Endothelial cell of umbilical vein (primary cell): ENCODE measurements at regions not wholly inside any gene's neighbourhood (a gene's known extent, or its start where the extent isn't known, plus 50 kb on each side); places are given as distances from the start of the nearest gene placed in this dataset.

ENCODE experiments used
- BruUV-seq: library from RNA; stranded (reverse); fragments of 400-500 nt; replicated peaks from 2 replicates; lab custom pipeline; 2021; lab: Mats Ljungman, UMichigan
- CTCF ChIA-PET: fragments of 300-600, 350-600 bp; sonication (Branson Sonifier 250); formaldehyde crosslinking; loops from one replicate; lab custom pipeline; 2021; ENCODE audit warnings: antibody characterized with exemption, inconsistent platforms; lab: Charles Lee
- POLR2A ChIA-PET: fragments of 300-600, 350-600 bp; sonication (Branson Sonifier 250); formaldehyde crosslinking; loops from one replicate; lab custom pipeline; 2021; ENCODE audit warnings: antibody characterized with exemption, inconsistent platforms; lab: Charles Lee
- DNase-seq: peaks from one replicate; pipeline ENCODE4 v3.0.0-alpha.2; 2011; ENCODE audit warnings: low read depth, low spot score
- FAIRE-seq: peaks from 2 replicates; lab custom pipeline; 2011; peaks lifted over from hg19 to GRCh38; lab: Jason Lieb, UNC
- H2AFZ ChIP-seq: 2 replicates; pipeline ENCODE4 v1.6.0; 2012; ENCODE audit warnings: low read depth, low read length, control low read depth, inconsistent platforms
- H3K27ac ChIP-seq: 2 replicates; pipeline ENCODE4 v1.5.1; 2011; ENCODE audit warnings: low read depth, mild to moderate bottlenecking, control low read depth, low read length, moderate library complexity; ENCODE audit not compliant: insufficient read depth
- H3K27me3 ChIP-seq, 2 experiments: 2 replicates each; pipeline versions ENCODE4 v1.6.0 to v1.6.1; 2011; ENCODE audit warnings: low read length in 2 of 2, mixed read lengths in 1 of 2; ENCODE audit not compliant: control insufficient read depth in 2 of 2, insufficient read depth in 2 of 2
- H3K36me3 ChIP-seq, 2 experiments: 2 replicates in 1 of 2; 3 replicates in 1 of 2; pipeline ENCODE4 v1.5.1; 2011; ENCODE audit warnings: low read length in 2 of 2, mild to moderate bottlenecking in 1 of 2, moderate library complexity in 1 of 2; ENCODE audit not compliant: control insufficient read depth in 2 of 2, insufficient read depth in 2 of 2; ENCODE audit errors: extremely low read depth in 1 of 2
- H3K4me1 ChIP-seq: 3 replicates; pipeline ENCODE4 v1.5.1; 2011; ENCODE audit warnings: mild to moderate bottlenecking, low read length; ENCODE audit not compliant: control insufficient read depth, insufficient read depth; ENCODE audit errors: extremely low read depth
- H3K4me2 ChIP-seq: 2 replicates; pipeline ENCODE4 v1.6.1; 2011; ENCODE audit warnings: low read length, control low read depth, mixed read lengths; ENCODE audit not compliant: insufficient read depth
- H3K4me3 ChIP-seq, 3 experiments: fragments of 200-600 bp in 1 of 3; sonication (generic), shearing (Covaris generic) in 1 of 3; replicated peaks in 1 of 3; 2 replicates each; pipeline ENCODE4 v1.5.1; 2011 to 2016; ENCODE audit warnings: control low read depth in 3 of 3, low read length in 3 of 3, mild to moderate bottlenecking in 2 of 3, inconsistent platforms in 1 of 3, low read depth in 1 of 3, moderate library complexity in 1 of 3; ENCODE audit not compliant: insufficient read depth in 1 of 3
- H3K79me2 ChIP-seq: 2 replicates; pipeline ENCODE4 v1.6.0; 2012; ENCODE audit warnings: low read length, inconsistent platforms; ENCODE audit not compliant: control insufficient read depth, insufficient read depth
- H3K9ac ChIP-seq: replicated peaks from 2 replicates; pipeline ENCODE3; 2011; ENCODE audit warnings: low read length, control low read depth; ENCODE audit not compliant: insufficient read depth; ENCODE audit errors: extremely low read depth
- H3K9me1 ChIP-seq: replicated peaks from 3 replicates; pipeline ENCODE4 v1.6.0; 2011; ENCODE audit warnings: mild to moderate bottlenecking, low read length; ENCODE audit not compliant: control insufficient read depth, insufficient read depth; ENCODE audit errors: extremely low read depth
- H3K9me3 ChIP-seq: replicated peaks from 2 replicates; pipeline ENCODE4 v1.5.1; 2012; ENCODE audit warnings: low read length, inconsistent platforms; ENCODE audit not compliant: control insufficient read depth, insufficient read depth
- H4K20me1 ChIP-seq: replicated peaks from 2 replicates; pipeline ENCODE3; 2011; ENCODE audit warnings: mild to moderate bottlenecking, low read length; ENCODE audit not compliant: control insufficient read depth, insufficient read depth; ENCODE audit errors: extremely low read depth
- CTCF ChIP-seq, 2 donors: IDR thresholded peaks; 1 replicate in 1 of 2; 2 replicates in 1 of 2; pipeline ENCODE4 v1.5.1; 2011; ENCODE audit warnings: low read length in 2 of 2, mild to moderate bottlenecking in 2 of 2, moderate library complexity in 2 of 2, control low read depth in 1 of 2, inconsistent platforms in 1 of 2, low read depth in 1 of 2; ENCODE audit not compliant: insufficient read depth in 1 of 2; ENCODE audit errors: extremely low read depth in 1 of 2
- EZH2 ChIP-seq: IDR thresholded peaks from 2 replicates; pipeline ENCODE4 v1.6.1; 2012; ENCODE audit warnings: borderline replicate concordance, low read depth, mild to moderate bottlenecking, moderate library complexity, low read length, inconsistent platforms; ENCODE audit not compliant: severe bottlenecking
- FOS ChIP-seq: IDR thresholded peaks from 2 replicates; pipeline ENCODE4 v1.6.1; 2011; ENCODE audit warnings: mild to moderate bottlenecking, low read length, moderate library complexity, borderline replicate concordance; ENCODE audit not compliant: insufficient read depth
- GATA2 ChIP-seq: IDR thresholded peaks from 2 replicates; pipeline ENCODE4 v1.7.0; 2011; ENCODE audit warnings: low read depth, mild to moderate bottlenecking, moderate library complexity, mixed read lengths, low read length; ENCODE audit not compliant: insufficient read length, insufficient read depth
- JUN ChIP-seq: IDR thresholded peaks from 2 replicates; pipeline ENCODE4 v1.6.1; 2011; ENCODE audit warnings: borderline replicate concordance, low read depth; ENCODE audit not compliant: insufficient read length, insufficient read depth
- MAX ChIP-seq: IDR thresholded peaks from 2 replicates; pipeline ENCODE4 v1.6.1; 2011; ENCODE audit not compliant: insufficient read depth, insufficient read length
- MYC ChIP-seq: IDR thresholded peaks from one replicate; pipeline ENCODE4 v1.6.1; 2011; ENCODE audit warnings: mild to moderate bottlenecking, low read depth, low read length
- POLR2A ChIP-seq: IDR thresholded peaks from 2 replicates; pipeline ENCODE4 v1.6.1; 2012; ENCODE audit warnings: low read depth, mild to moderate bottlenecking, control low read depth, low read length
- POLR2AphosphoS5 ChIP-seq: IDR thresholded peaks from 2 replicates; pipeline ENCODE4 v1.6.1; 2012; ENCODE audit warnings: low read depth, mild to moderate bottlenecking, control low read depth, low read length, moderate library complexity; ENCODE audit not compliant: insufficient read depth
- dilution Hi-C: fragments of 300-500 bp; cut with MboI; formaldehyde crosslinking; loops from one replicate; pipeline ENCODE4 v1.15.0; 2019; ENCODE audit warnings: low sequenced_read_pairs; ENCODE audit not compliant: extremely low pct_ligation_motif_present
- intact Hi-C: fragments of 100-400 bp; cut with micrococcal nuclease; formaldehyde crosslinking; loops from one replicate; pipeline ENCODE4 v1.10.0; 2022

GRCh38 chr14:30468354-30468753 lies 90.6 kb upstream of the G2E3 start:
- Histone ChIP-seq H3K27ac (no peak overlapping the region), H3K27me3 (no peaks in the 10 kb centered on the region), H4K20me1 (no peaks in the 10 kb centered on the region), H3K4me2 (no peak overlapping the region), H3K9ac (no peak overlapping the region), H2AFZ (no peak overlapping the region), H3K79me2 (no peaks in the 10 kb centered on the region), H3K4me3 (no peak overlapping the region), H3K4me1 (no peaks in the 10 kb centered on the region), H3K36me3 (no peaks in the 10 kb centered on the region), H3K9me3 (no peaks in the 10 kb centered on the region), H3K9me1 (no peaks in the 10 kb centered on the region)
- ChIA-PET CTCF (no interaction called here), POLR2A (no interaction called here)
- no peak for DNase-seq
- dilution Hi-C loops: no loop called here
- no peak for FAIRE-seq
- BruUV-seq: no TSS peak
- intact Hi-C loops: no loop called here
- no peak for TF ChIP-seq JUN
- TF ChIP-seq MYC: no peak
- TF ChIP-seq CTCF (IDR thresholded peaks at IDR 0.05; ENCODE audit: extremely low read depth in 1 of 2, insufficient read depth in 1 of 2, low read depth in 1 of 2, low read length in 2 of 2): no peak
- TF ChIP-seq FOS: no peak
- no peak for TF ChIP-seq GATA2
- TF ChIP-seq EZH2: no peak
- no peak for TF ChIP-seq MAX
- no peak for TF ChIP-seq POLR2AphosphoS5
- no peak for TF ChIP-seq POLR2A
